ENCODE measurements at regions not wholly inside any gene's neighbourhood (a gene's known extent, or its start where the extent isn't known, plus 50 kb on each side); places are given as distances from the start of the nearest gene placed in this dataset.

- POLR2A ChIA-PET, result no interaction called here
- no peaks in the 10 kb centered on the region for H3K27me3 Mint-ChIP-seq
- intact Hi-C loops (cut with DNase I, micrococcal nuclease), result no loop called here
- Histone ChIP-seq H3K27ac (ENCODE audit: low read depth in 1 of 2, low read length in 2 of 2) (no peak overlapping the region), H3K4me1 (ENCODE audit: insufficient read depth, low read length) (no peaks in the 10 kb centered on the region), H3K27me3 (ENCODE audit: control insufficient read depth in 1 of 2, insufficient read depth in 2 of 2, low read length in 2 of 2) (no peaks in the 10 kb centered on the region), H3K36me3 (ENCODE audit: insufficient read depth, low read length) (no peaks in the 10 kb centered on the region), H3K9me3 (ENCODE audit: control insufficient read depth in 1 of 2, insufficient read depth in 1 of 2, low read length in 2 of 2) (peaks cover 0 to 7% of the 10 kb centered on the region in 2 experiments), H3K4me3 (ENCODE audit: low read length) (no peak overlapping the region)
- H3K9me3 Mint-ChIP-seq, result peaks cover 4% of the 10 kb centered on the region
- CTCF ChIA-PET, result no interaction called here
- H3K36me3 Mint-ChIP-seq (ENCODE audit: low read depth), result no peaks in the 10 kb centered on the region
- no peak overlapping the region for H3K4me3 Mint-ChIP-seq
- H3K27ac Mint-ChIP-seq, result no peak overlapping the region
- no peak for ATAC-seq (ENCODE audit: poor library complexity)
- no peak for DNase-seq
- no peaks in the 10 kb centered on the region for H3K4me1 Mint-ChIP-seq (ENCODE audit: low read depth)
- TF ChIP-seq, protein P1, sequence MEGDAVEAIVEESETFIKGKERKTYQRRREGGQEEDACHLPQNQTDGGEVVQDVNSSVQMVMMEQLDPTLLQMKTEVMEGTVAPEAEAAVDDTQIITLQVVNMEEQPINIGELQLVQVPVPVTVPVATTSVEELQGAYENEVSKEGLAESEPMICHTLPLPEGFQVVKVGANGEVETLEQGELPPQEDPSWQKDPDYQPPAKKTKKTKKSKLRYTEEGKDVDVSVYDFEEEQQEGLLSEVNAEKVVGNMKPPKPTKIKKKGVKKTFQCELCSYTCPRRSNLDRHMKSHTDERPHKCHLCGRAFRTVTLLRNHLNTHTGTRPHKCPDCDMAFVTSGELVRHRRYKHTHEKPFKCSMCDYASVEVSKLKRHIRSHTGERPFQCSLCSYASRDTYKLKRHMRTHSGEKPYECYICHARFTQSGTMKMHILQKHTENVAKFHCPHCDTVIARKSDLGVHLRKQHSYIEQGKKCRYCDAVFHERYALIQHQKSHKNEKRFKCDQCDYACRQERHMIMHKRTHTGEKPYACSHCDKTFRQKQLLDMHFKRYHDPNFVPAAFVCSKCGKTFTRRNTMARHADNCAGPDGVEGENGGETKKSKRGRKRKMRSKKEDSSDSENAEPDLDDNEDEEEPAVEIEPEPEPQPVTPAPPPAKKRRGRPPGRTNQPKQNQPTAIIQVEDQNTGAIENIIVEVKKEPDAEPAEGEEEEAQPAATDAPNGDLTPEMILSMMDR (IDR thresholded peaks at IDR 0.05), result no peak
These were observed 76.2 kb upstream of the SOX11 start for GRCh38 chr2:5616019-5616418.

- TF ChIP-seq, protein P1 (IDR thresholded peaks at IDR 0.05), result no peak
- H3K27me3 ChIP-seq (ENCODE audit: control insufficient read depth in 1 of 2, insufficient read depth in 2 of 2, low read length in 2 of 2), result no peaks in the 10 kb centered on the region
- no peaks in the 10 kb centered on the region for H3K36me3 ChIP-seq (ENCODE audit: insufficient read depth, low read length)
- H3K4me3 Mint-ChIP-seq, result no peak overlapping the region
- H3K36me3 Mint-ChIP-seq (ENCODE audit: low read depth), result no peaks in the 10 kb centered on the region
- DNase-seq (no peak), ATAC-seq (ENCODE audit: poor library complexity) (no peak)
- H3K27ac ChIP-seq (ENCODE audit: low read depth in 1 of 2, low read length in 2 of 2), result no peak overlapping the region
- no peaks in the 10 kb centered on the region for H3K4me1 Mint-ChIP-seq (ENCODE audit: low read depth)
- no peaks in the 10 kb centered on the region for H3K27me3 Mint-ChIP-seq
- intact Hi-C loops (cut with DNase I, micrococcal nuclease), result no loop called here
- ChIA-PET POLR2A (no interaction called here), CTCF (no interaction called here)
- H3K27ac Mint-ChIP-seq, result no peak overlapping the region
- peaks cover 4% of the 10 kb centered on the region for H3K9me3 Mint-ChIP-seq
- peaks cover 0 to 6% of the 10 kb centered on the region in 2 experiments for H3K9me3 ChIP-seq (ENCODE audit: control insufficient read depth in 1 of 2, insufficient read depth in 1 of 2, low read length in 2 of 2)
- H3K4me1 ChIP-seq (ENCODE audit: insufficient read depth, low read length), result no peaks in the 10 kb centered on the region
- H3K4me3 ChIP-seq (ENCODE audit: low read length), result no peak overlapping the region
These were observed 74.8 kb upstream of the SOX11 start for GRCh38 chr2:5617358-5617757.

- DNase-seq (no peak), ATAC-seq (ENCODE audit: poor library complexity) (no peak)
- no peak overlapping the region for H3K27ac ChIP-seq (ENCODE audit: low read depth in 1 of 2, low read length in 2 of 2)
- intact Hi-C loops (cut with DNase I, micrococcal nuclease), result no loop called here
- H3K27me3 ChIP-seq (ENCODE audit: control insufficient read depth in 1 of 2, insufficient read depth in 2 of 2, low read length in 2 of 2), result no peaks in the 10 kb centered on the region
- H3K27ac Mint-ChIP-seq, result no peak overlapping the region
- no peaks in the 10 kb centered on the region for H3K36me3 ChIP-seq (ENCODE audit: insufficient read depth, low read length)
- no peak overlapping the region for H3K4me3 ChIP-seq (ENCODE audit: low read length)
- H3K9me3 ChIP-seq (ENCODE audit: control insufficient read depth in 1 of 2, insufficient read depth in 1 of 2, low read length in 2 of 2), result peaks cover 0 to 6% of the 10 kb centered on the region in 2 experiments
- no peaks in the 10 kb centered on the region for H3K4me1 ChIP-seq (ENCODE audit: insufficient read depth, low read length)
- H3K36me3 Mint-ChIP-seq (ENCODE audit: low read depth), result no peaks in the 10 kb centered on the region
- POLR2A ChIA-PET, result no interaction called here
- peaks cover 4% of the 10 kb centered on the region for H3K9me3 Mint-ChIP-seq
- H3K4me1 Mint-ChIP-seq (ENCODE audit: low read depth), result no peaks in the 10 kb centered on the region
- no peak overlapping the region for H3K4me3 Mint-ChIP-seq
- CTCF ChIA-PET, result no interaction called here
- no peaks in the 10 kb centered on the region for H3K27me3 Mint-ChIP-seq
- TF ChIP-seq, protein P1 (IDR thresholded peaks at IDR 0.05), result no peak
These were observed 74.4 kb upstream of the SOX11 start for GRCh38 chr2:5617796-5618195.

Measured in CD4-positive, alpha-beta T cell (primary cell).